GM13977 (cell line): ENCODE measurements at regions not wholly inside any gene's neighbourhood (a gene's known extent, or its start where the extent isn't known, plus 50 kb on each side); places are given as distances from the start of the nearest gene placed in this dataset.
"Not testable (repeated sequence)": the region's sequence is repeated elsewhere in the genome, so short reads cannot be mapped to it uniquely, and the experiment has no call there.

Experiments
- DNase-seq: peaks from one replicate; pipeline ENCODE4 v3.0.0; 2012; ENCODE audit warnings: low spot score
- in situ Hi-C: fragments of 300-500 bp; cut with MboI; formaldehyde crosslinking; loops from one replicate; pipeline ENCODE4 v1.12.0; 2022; ENCODE audit warnings: low sequenced_read_pairs, low pct_unique_long_range_greater_than_20kb, mixed read lengths, inconsistent platforms; ENCODE audit not compliant: unreplicated experiment
- TF ChIP-seq, protein P1 (sequence below): IDR thresholded peaks from 2 replicates; pipeline ENCODE4 v1.5.1; 2012; ENCODE audit warnings: mild to moderate bottlenecking, control low read depth; ENCODE audit not compliant: insufficient read depth; ENCODE audit errors: extremely low read depth, missing control alignments

- TF ChIP-seq, protein P1, sequence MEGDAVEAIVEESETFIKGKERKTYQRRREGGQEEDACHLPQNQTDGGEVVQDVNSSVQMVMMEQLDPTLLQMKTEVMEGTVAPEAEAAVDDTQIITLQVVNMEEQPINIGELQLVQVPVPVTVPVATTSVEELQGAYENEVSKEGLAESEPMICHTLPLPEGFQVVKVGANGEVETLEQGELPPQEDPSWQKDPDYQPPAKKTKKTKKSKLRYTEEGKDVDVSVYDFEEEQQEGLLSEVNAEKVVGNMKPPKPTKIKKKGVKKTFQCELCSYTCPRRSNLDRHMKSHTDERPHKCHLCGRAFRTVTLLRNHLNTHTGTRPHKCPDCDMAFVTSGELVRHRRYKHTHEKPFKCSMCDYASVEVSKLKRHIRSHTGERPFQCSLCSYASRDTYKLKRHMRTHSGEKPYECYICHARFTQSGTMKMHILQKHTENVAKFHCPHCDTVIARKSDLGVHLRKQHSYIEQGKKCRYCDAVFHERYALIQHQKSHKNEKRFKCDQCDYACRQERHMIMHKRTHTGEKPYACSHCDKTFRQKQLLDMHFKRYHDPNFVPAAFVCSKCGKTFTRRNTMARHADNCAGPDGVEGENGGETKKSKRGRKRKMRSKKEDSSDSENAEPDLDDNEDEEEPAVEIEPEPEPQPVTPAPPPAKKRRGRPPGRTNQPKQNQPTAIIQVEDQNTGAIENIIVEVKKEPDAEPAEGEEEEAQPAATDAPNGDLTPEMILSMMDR: no peak
Measured at GRCh38 chr5:130502702-130503101, 598.4 kb downstream of the CHSY3 start.

DNA sequence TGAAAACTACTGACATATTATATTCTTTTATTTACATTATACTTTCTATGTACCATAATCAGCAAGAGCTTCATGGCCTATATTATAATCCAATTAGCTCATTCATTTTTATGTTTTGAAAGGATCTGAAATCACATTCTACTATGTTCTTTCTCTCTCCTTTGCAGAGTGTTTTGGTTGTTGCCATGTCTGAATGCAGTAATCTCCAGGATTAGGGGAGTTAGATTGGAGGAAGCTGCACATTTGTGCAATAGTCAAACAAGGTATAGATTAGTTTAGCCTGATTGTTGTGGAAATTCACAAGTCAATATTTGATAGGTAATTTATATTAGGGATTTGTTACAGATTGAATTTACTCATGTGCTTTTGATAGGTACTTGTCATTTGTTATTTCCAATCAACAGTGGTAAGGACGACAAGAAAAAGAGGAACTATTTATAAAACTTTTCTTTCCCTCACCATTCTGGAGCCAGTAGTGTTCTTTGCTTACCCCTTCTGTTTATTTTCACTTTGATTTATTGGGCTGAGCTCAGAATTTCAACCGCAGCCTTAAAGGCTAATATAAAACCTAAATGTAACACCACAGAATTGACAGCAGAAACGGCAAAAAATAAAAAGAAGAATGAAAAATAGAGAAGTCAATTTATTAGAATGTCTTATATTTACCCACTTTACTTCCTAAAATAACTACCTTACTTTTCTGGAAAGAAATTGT, 597.0 kb downstream of the CHSY3 start:
- TF ChIP-seq, protein P1: no peak
- no peak for DNase-seq
- in situ Hi-C loops: no loop called here

More at GRCh38 chr5:130502702-130503101, 598.4 kb downstream of the CHSY3 start:
- in situ Hi-C loops: no loop called here
- no peak for DNase-seq

DNA sequence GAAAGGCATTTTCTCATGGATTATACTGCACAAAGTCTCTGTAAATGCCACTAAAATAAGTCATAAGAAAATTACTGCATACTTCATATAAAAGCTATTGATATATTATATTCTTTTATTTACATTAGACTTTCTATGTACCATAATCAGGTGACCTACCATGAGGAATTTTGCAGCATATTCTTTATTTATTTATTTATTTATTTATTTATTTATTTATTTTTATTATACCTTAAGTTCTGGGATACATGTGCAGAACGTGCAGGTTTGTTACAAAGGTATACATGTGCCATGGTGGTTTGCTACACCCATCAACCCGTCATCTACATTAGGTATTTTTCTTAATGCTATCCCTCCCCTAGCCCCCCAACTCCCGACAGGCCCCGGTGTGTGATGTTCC, 596.2 kb downstream of the CHSY3 start:
- DNase-seq, in situ Hi-C loops: not testable (repeated sequence)

DNA sequence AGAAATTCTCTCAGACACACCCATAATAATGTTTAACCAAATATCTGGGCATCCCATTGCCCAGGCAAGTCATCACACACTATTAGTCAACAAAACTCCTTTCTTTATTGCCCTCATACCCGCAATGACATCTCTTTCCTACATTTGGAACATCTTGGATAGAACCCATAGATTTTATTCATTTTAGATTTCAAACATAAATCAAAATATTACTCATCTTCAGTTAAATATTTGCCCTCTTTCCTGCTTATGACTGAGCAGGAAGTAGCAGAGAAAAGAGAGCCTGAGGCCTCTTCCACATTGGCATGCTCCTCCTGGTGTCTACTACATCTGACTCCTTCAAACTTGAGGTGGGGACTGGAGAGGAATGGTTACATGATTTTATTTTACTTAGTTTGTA, 592.0 kb downstream of the CHSY3 start:
- in situ Hi-C loops: no loop called here
- TF ChIP-seq, protein P1: no peak
- DNase-seq: no peak

GRCh38 chr5:130488252-130488651, 584.0 kb downstream of the CHSY3 start:
- TF ChIP-seq, protein P1: no peak
- in situ Hi-C loops: no loop called here
- no peak for DNase-seq

GRCh38 chr5:130479045-130479804, 575.0 kb downstream of the CHSY3 start:
- DNase-seq: no peak
- TF ChIP-seq, protein P1: no peak
- in situ Hi-C loops: no loop called here

DNA sequence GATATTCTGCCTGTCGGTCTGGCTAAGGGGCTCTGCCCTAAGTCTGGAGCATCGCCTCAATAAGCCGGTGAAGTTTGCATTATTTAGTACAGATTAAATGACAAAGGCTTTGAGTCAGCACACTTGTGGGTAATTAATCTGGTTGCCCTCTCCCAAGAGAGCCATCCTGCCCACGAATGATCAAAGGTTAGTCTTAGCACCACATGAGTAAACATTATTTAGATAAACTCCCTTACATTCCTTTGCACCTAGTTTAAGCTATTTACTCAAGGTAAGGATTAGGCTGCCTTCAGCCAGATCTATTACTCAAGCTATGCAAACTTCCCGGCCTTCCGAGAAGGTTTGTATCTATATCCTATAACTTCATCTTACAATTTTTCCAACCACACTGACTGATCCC, 572.1 kb downstream of the CHSY3 start:
- TF ChIP-seq, protein P1: no peak
- DNase-seq: no peak
- in situ Hi-C loops: no loop called here
